ENCODE measurements at regions not wholly inside any gene's neighbourhood (a gene's known extent, or its start where the extent isn't known, plus 50 kb on each side); places are given as distances from the start of the nearest gene placed in this dataset.
"Not testable (repeated sequence)": the region's sequence is repeated elsewhere in the genome, so short reads cannot be mapped to it uniquely, and the experiment has no call there.

- no peak for DNase-seq
These were observed 1681.9 kb upstream of the ADGRL3 start for GRCh38 chr4:59518005-59518823.

- DNase-seq = no peak
These were observed 1674.2 kb upstream of the ADGRL3 start for GRCh38 chr4:59525885-59526284.

- no peak for DNase-seq
These were observed 1664.6 kb upstream of the ADGRL3 start for GRCh38 chr4:59535541-59535940.

GRCh38 chr4:59536428-59536827 is 1663.7 kb upstream of the ADGRL3 start:
- no peak for DNase-seq

GRCh38 chr4:59537246-59537886 is 1662.8 kb upstream of the ADGRL3 start:
- no peak for DNase-seq

GRCh38 chr4:59539401-59539800 is 1660.7 kb upstream of the ADGRL3 start:
- DNase-seq = no peak

- no peak for DNase-seq
These were observed 1659.8 kb upstream of the ADGRL3 start for GRCh38 chr4:59540311-59540710.

GRCh38 chr4:59553063-59553720 is 1646.9 kb upstream of the ADGRL3 start:
- DNase-seq = no peak

DNA sequence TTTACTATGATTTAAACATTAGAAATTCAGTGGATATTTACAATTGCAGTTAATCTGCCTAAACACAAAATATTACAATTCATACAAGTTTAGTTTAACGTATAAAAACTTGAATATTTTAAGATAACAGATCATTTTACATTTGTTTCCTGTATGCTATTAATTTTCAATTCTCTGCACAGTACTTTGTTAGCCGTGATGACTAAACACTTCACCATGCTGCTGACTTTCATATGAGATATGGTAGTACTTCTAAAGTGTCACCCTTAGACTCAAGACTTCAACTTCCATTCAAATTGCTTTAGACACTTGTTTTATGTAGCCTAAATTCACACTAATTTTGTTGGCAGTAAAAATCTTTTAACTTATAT is 1646.4 kb upstream of the ADGRL3 start:
- DNase-seq = no peak

GRCh38 chr4:59556191-59556590 is 1643.9 kb upstream of the ADGRL3 start:
- DNase-seq = not testable (repeated sequence)

GRCh38 chr4:59560141-59560648 is 1639.9 kb upstream of the ADGRL3 start:
- not testable (repeated sequence) for DNase-seq

DNA sequence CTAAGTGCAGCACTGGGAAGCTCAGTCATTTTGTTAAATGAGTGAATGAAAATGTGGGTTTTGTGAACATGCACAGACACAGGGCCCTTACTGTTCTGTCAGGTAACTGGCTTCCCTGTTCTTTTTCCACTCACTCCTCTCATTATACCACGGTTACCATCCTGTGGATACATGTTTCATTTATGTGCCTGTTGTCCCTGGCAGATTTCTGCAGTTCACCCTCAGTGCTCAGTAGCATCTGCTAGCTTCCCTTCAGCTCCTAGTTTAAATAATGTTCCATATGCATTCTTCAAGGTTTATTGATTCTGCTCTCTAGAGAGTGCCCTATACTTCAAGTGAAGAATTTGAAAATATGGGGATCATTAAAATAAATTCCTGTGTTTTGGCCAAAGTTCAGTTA is 1634.3 kb upstream of the ADGRL3 start:
- no peak for DNase-seq

DNA sequence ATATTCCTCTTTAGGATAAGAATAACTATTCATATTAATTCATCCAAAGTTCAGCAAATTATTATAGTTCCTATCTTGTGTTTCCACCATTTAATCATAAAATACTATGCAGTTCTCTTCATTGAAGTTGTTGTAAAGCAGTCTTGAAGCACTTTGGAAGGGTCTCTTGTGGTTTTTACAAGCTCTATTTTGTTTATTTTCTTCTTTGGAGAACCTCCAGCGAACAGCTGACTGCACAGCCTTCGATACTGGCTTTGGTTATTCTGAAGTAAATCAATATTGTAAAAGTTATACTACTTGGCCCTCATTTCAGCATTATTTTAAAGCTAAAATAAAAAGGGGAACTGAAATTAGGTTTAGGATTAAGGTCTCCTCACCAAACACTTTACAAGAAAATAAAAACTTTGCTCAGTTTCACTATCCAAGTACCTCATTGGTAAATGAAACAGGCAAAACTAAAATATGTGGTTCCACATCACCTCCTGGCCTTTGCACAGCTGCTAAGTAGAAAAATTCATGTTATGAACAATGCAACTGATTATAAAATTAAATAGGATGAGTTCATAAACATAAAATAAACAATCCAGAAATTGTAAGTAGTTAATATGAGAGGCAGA is 1629.2 kb upstream of the ADGRL3 start:
- no peak for DNase-seq

DNA sequence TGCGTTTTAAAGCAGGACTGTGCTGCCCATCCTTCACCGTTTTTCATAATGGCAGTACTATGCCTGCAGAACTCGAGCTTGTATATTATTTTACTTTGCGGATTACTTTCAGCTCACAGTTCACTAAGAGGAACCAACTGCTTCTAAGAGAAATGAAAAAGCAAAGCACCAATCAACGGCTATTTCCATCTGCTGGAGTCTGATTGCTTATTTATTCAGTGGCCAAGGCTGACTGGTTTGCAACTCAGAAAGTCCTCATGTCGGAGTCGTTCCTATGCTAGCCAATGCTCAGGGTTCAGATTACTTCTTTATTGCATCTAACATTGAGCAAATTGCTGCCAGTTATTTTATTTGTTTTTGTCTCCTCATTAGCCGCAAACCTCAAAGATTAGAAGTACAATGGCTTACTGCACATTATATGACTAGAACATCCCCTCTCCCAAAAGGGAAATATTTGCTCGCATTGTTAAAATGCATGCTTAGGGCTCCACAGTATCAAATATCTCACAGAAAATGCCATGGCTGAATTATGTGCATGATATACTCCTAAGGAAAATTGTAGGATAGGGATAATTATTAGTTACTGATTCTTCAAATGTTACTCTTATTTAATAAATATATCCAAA is 1628.2 kb upstream of the ADGRL3 start:
- DNase-seq = peak; percentile 14

DNA sequence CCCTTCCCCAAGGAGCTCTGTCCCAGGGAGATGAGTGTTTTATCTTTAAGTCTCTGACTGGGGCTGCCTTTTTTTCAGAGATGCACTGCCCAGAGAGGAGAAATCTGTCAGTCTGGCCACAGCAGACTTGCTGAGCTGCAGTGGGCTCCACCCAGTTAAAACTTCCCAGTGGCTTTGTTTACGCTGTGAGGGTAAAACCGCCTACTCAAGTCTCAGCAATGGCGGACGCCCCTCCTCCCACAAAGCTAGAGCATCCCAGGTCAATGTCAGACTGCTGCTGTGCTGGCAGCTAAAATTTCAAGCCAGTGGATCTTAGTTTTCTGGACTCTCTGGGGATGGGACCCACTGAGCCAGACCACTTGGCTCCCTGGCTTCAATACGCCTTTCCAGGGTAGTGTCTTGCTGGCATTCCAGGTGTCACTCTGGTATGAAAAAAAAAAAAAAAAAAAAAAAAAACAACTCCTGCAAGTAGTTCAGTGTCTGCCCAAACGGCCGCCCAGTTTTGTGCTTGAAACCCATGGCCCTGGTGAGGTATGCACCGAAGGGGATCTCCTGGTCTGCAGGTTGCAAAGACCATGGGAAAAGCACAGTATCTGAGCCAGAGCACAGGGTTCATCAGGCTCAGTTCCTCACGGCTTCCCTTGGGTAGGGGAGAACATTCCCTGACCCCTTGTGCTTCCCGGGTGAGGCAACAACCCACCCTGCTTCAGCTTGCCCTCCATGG is 1616.1 kb upstream of the ADGRL3 start:
- no peak for DNase-seq

DNA sequence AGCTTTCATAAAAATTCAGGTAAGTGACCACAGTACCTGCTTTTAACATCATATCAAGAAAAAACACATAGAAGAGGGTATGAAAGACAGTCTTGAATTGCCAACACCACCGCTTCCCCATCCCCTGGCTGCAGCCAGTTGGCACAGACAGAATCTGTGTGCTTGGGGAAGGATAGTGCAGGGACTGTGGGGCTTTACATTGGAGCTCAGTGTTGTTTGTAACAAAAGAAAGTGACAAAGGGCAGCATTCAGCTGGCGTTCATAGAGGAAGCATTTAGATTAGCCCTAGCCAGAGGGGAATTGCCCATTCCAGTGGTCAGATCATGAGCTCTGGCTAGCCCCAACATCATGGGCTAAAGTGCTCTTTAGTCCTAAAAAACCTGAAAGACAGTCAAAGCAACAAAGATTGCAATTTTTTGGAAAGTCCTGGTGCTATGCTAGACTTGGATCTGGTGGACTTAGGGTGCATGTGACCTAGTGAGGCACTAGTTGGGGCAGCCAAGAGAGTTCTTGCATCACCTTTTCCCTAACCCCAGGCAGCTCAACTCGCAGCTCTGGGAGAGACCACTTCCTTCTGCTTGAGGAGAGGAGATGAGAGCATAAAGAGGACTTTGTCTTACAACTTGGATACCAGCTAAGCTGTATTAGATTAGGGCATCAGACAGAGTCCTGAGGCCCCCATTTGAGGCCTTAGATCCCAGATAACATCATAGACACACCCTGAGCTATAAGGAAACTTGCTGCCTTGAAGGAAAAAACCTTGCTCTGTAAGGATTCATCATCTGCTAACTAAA is 1602.4 kb upstream of the ADGRL3 start:
- no peak for DNase-seq

DNA sequence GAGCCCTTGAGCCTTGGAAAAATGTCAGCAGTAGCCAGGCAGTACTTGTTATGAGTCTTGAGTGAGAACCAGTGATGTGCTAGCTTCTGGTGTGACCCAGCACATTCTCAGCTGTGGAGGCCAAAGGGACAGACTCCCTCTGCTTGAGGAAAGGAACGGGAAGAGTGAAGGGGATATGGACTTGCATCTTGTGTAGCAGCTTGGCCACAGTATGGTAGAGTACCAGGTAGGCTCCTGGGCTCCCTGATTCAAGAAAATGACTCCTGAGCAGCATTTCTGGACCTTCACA is 1601.9 kb upstream of the ADGRL3 start:
- no peak for DNase-seq

DNA sequence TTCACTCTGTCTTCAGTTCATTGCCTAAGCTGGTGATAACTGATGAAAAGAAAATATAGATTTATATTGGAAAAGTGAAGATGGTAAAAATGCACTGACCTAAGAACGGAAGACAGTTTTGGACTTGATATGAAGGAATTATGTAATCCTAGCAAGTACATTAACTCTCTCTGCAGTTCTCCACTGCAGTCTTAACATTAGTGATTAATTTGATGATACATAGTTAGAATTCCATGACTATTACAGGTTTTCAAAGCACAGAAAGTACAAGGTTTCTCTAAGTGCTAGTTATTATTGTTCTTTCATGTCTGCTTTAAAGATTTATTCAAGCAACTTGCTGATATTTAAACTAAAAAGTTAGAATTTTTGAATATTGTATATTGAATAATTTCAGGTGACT is 1591.7 kb upstream of the ADGRL3 start:
- no peak for DNase-seq

DNA sequence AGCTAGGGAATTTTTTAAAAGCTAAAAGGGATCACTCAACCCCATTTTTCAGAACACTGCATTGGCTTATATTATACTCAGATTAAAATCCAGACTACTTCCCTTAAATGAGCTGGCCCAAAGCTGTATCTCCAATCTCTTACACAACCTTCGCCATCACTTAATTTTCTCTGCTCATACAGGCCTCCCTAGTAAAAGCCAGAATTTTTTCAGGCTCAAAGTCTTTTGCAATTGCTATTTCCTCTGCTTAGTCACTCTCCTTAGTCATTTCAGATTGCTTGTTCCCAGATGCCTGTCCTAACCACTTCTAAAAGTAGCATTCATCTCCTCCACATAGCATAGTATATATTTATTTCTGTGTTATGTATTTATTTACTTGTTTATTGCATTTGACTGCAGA is 1587.9 kb upstream of the ADGRL3 start:
- DNase-seq = no peak

DNA sequence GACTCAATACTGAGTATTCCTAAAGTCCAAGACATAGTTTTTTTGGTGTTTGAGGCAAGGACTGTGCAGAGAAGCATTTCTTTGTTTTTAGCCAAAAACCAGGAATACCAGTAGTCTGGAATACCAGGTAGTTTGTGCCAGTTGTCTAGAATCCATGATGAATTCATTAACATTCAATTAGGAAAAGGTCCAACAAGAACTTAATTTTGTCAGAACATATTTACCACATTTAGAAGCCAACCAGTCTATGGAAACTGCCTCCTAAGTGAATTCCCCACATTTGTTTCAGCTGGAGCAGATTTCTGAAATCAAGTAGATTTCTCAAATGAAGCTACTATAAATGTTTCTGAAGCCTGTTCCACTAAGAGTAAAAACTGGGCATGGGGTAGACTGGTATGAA is 1584.8 kb upstream of the ADGRL3 start:
- no peak for DNase-seq

DNA sequence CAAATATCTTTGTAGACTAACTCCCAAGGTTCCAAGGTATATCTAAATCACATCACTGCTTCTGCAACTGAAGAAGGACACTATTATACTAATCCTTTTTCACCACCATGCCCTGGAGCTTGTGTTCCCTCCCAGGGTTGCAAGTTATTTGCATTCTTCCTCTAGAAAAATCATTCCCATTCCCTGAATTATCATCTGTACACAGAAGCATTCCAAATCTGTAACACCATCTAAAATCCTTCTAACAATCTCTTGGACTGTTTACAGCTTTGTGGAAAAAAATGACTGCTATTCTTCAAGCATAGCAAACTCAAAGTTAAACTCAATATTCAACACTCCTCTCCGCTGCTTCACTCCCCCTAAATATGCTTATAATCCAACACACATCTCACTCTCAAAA is 1570.8 kb upstream of the ADGRL3 start:
- no peak for DNase-seq

GRCh38 chr4:59630235-59630634 is 1569.9 kb upstream of the ADGRL3 start:
- DNase-seq = no peak

Measured in NCI-H1105 (cell line).